Psoas muscle (tissue), 7 donors: ENCODE measurements at regions not wholly inside any gene's neighbourhood (a gene's known extent, or its start where the extent isn't known, plus 50 kb on each side); places are given as distances from the start of the nearest gene placed in this dataset.
"Not testable (repeated sequence)": the region's sequence is repeated elsewhere in the genome, so short reads cannot be mapped to it uniquely, and the experiment has no call there.

Experiments
- ATAC-seq, 4 donors: fragments of 200-7000 bp; cut with Tn5 transposase; one replicate each; pipeline ENCODE4 v1.9.1; 2020; ENCODE audit warnings: moderate library complexity in 3 of 4, mild to moderate bottlenecking in 2 of 4
- DNase-seq, 2 donors: peaks; one replicate each; pipeline ENCODE4 v3.0.0-alpha.2; 2020
- H3K27ac ChIP-seq: fragments of 200-600 bp; one replicate; pipeline ENCODE4 v1.8.0; 2022
- H3K27me3 ChIP-seq, 3 donors: fragments of 200-600 bp in 1 of 3; one replicate each; pipeline versions ENCODE4 v1.6.1 to v1.8.0; 2013 to 2022; ENCODE audit warnings: low read length in 2 of 3, mild to moderate bottlenecking in 2 of 3, moderate library complexity in 1 of 3; ENCODE audit not compliant: insufficient read depth in 3 of 3
- H3K36me3 ChIP-seq, 2 donors: fragments of 200-600 bp in 1 of 2; one replicate each; pipeline versions ENCODE4 v1.6.1 to v1.8.0; 2013 to 2022; ENCODE audit warnings: low read depth in 1 of 2, mild to moderate bottlenecking in 1 of 2, moderate library complexity in 1 of 2; ENCODE audit not compliant: insufficient read depth in 1 of 2
- H3K4me1 ChIP-seq: fragments of 200-600 bp; one replicate; pipeline ENCODE4 v1.8.0; 2022
- H3K4me3 ChIP-seq: fragments of 200-600 bp; one replicate; pipeline ENCODE4 v1.8.0; 2022; ENCODE audit warnings: mild to moderate bottlenecking
- H3K9me3 ChIP-seq: fragments of 200-600 bp; one replicate; pipeline ENCODE4 v1.8.0; 2022
- WGBS, 3 donors: extraction: QIAGEN DNeasy Blood & Tissue Kit; methylation state at CpG; one replicate each; pipeline versions ENCODE4 v1.1.6 to v1.1.7; 2013; 5-methylcytosine and 5-hydroxymethylcytosine counted together
- intact Hi-C, 2 donors: fragments of 100-400 bp; cut with DNase I; formaldehyde crosslinking; loops; one replicate each; pipeline versions ENCODE4 v1.11.0 to v1.14.2; 2022
- TF ChIP-seq, protein P1 (sequence below): fragments of 200-600 bp; IDR thresholded peaks from one replicate; pipeline ENCODE4 v1.8.0; 2022; ENCODE audit warnings: antibody characterized with exemption
- donor health status: healthy with polysubstance abuse.
- donor health status: DM: no; HTN: no; CAD: no; lungs with moderate emphysema.
- donor health status: Bipolar disorder and iron deficiency.
- donor health status: healthy.
- donor health status: DM: yes; HTN: yes; CAD: no.
- donor health status: DM: no; HTN: no; CAD: no.
- donor health status: DM: yes; HTN: yes; CAD: no.

DNA sequence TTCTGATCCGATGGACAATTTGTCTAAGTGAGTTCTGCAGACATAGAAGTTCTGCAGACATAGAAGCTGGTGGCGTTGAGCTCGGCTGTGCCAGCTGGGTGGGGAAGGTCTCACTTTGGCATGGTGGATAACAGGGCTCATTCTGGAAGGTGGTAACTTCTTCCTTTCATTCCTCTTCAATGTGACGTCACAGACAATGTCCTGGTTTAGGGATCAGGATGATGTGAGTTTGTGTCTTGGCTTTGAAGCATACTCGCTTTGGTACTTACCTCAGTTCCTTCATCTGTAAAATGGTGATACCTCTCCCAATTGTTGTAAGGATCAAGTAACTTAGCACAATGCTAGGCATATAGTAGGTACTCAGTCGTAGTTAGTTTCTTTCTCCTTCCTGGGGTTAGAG is 408.8 kb upstream of the ASIC2 start:
- TF ChIP-seq, protein P1, sequence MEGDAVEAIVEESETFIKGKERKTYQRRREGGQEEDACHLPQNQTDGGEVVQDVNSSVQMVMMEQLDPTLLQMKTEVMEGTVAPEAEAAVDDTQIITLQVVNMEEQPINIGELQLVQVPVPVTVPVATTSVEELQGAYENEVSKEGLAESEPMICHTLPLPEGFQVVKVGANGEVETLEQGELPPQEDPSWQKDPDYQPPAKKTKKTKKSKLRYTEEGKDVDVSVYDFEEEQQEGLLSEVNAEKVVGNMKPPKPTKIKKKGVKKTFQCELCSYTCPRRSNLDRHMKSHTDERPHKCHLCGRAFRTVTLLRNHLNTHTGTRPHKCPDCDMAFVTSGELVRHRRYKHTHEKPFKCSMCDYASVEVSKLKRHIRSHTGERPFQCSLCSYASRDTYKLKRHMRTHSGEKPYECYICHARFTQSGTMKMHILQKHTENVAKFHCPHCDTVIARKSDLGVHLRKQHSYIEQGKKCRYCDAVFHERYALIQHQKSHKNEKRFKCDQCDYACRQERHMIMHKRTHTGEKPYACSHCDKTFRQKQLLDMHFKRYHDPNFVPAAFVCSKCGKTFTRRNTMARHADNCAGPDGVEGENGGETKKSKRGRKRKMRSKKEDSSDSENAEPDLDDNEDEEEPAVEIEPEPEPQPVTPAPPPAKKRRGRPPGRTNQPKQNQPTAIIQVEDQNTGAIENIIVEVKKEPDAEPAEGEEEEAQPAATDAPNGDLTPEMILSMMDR = no peak
- peaks cover 0 to 3% (median 2%) of the 10 kb centered on the region in 3 donors for H3K27me3 ChIP-seq
- intact Hi-C loops = no loop called here
- ATAC-seq (no peak), DNase-seq (no peak)
- WGBS, 3 donors = 82 to 89% (median 84%) methylated on average over 6 of the region's 6 CpGs
- no peak overlapping the region for H3K27ac ChIP-seq
- H3K9me3 ChIP-seq = no peaks in the 10 kb centered on the region
- H3K4me3 ChIP-seq = no peak overlapping the region
- no peaks in the 10 kb centered on the region for H3K4me1 ChIP-seq
- H3K36me3 ChIP-seq = no peaks in the 10 kb centered on the region

DNA sequence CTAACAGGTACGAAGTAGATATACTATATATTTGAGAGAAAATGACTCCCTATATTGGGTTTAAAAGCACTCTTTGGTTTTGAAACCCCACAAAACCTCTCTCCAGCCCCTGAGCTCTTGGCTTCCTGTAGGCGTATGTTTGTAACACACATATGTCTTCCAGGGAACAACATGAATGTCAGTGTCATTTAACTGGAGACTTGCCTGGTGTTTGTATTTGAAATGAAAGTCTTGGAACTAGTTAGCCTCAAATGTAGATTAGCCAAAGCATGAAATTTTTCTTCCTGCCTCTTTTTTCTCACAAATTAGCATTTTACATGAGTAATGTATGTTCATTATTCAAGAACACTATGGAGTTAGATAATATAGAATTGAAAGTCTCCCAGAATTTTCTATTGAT is 411.8 kb upstream of the ASIC2 start:
- H3K27ac ChIP-seq = no peak overlapping the region
- TF ChIP-seq, protein P1 = no peak
- no peaks in the 10 kb centered on the region for H3K9me3 ChIP-seq
- DNase-seq = no peak
- 66 to 77% (median 73%) methylated on average over 2 of the region's 2 CpGs for WGBS, 3 donors
- ATAC-seq = no peak
- intact Hi-C loops = no loop called here
- no peaks in the 10 kb centered on the region for H3K36me3 ChIP-seq
- H3K4me3 ChIP-seq = no peak overlapping the region
- H3K27me3 ChIP-seq = peaks cover 0 to 5% (median 2%) of the 10 kb centered on the region in 3 donors
- no peaks in the 10 kb centered on the region for H3K4me1 ChIP-seq

DNA sequence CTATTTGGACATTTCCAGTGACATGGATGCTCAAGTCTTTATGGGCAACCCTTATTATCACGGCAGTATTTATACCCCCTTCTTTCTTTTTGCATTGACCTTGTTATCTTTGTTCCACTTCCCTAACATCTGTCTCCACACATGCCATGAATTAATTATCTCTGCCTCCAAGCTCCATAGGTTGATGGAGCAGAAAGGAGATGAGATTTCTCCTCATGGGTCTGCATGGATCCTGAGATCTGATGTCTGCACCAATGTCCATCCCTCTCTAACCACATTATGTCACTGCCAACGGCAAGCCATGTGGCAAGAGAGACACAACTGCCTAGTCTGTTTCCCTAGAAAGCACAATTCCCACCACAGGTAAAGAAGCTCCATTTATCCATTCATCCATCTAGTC is 416.8 kb upstream of the ASIC2 start:
- no peak for DNase-seq
- no peak for ATAC-seq
- Histone ChIP-seq H3K36me3 (no peaks in the 10 kb centered on the region), H3K27ac (no peak overlapping the region), H3K27me3 (peaks cover 0 to 8% (median 4%) of the 10 kb centered on the region in 3 donors), H3K4me3 (no peak overlapping the region), H3K9me3 (no peaks in the 10 kb centered on the region), H3K4me1 (no peaks in the 10 kb centered on the region)
- WGBS, 3 donors = 67 to 79% (median 72%) methylated on average over 2 of the region's 2 CpGs
- TF ChIP-seq, protein P1 = no peak
- intact Hi-C loops = no loop called here

DNA sequence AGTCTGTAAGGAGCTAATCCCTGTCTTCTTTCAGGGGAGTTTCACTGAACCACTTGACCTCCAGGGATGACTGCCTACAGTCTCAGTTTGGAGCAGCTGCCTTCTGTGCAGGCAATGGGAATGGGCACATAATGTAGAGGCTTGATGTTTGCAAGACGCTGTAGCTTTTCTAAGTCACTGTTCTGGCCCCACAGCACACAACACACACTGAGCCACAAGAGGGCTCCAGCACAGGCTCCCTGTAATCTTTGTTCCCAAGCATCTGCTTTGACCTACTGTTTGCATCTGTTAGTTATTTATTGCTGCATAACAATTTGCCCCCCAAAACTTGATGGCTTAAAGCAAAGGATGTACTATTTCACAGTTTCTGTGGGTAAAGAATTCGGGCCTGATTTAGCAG is 419.0 kb upstream of the ASIC2 start:
- DNase-seq (no peak), ATAC-seq (no peak)
- intact Hi-C loops = no loop called here
- Histone ChIP-seq H3K27me3 (peaks cover 2 to 8% (median 4%) of the 10 kb centered on the region in 3 donors), H3K9me3 (no peaks in the 10 kb centered on the region), H3K36me3 (no peaks in the 10 kb centered on the region), H3K4me3 (no peak overlapping the region), H3K27ac (no peak overlapping the region), H3K4me1 (no peaks in the 10 kb centered on the region)
- 56 to 66% (median 63%) methylated on average over 2 of the region's 2 CpGs for WGBS, 3 donors
- TF ChIP-seq, protein P1 = no peak

DNA sequence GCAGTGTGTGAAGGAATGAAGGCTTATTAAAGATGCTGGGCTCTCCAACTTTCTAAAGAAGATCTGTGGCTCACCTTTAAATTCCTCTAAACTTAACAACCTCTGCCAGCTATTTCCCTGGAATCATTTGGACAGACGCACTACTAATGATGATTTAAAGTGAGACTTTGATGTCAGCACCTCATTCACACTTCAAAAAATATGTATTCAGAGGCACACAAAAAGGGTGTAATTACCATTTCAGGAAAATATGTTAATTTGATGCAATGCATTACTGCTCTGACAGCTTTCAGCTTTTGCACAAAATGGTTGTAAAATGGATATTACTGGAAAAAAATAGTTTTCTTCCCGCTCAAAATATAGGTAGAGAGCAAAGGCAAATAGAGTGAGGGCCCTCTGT is 423.9 kb upstream of the ASIC2 start:
- no peak overlapping the region for H3K4me3 ChIP-seq
- intact Hi-C loops = no loop called here
- H3K36me3 ChIP-seq = no peaks in the 10 kb centered on the region
- H3K9me3 ChIP-seq = no peaks in the 10 kb centered on the region
- H3K27me3 ChIP-seq = peaks cover 0 to 3% (median 2%) of the 10 kb centered on the region in 3 donors
- whole genome bisulfite sequencing, 3 donors = 64 to 75% (median 72%) methylated on average over 2 of the region's 2 CpGs
- H3K27ac ChIP-seq = no peak overlapping the region
- ATAC-seq = no peak
- DNase-seq = no peak
- TF ChIP-seq, protein P1 = no peak
- no peaks in the 10 kb centered on the region for H3K4me1 ChIP-seq

DNA sequence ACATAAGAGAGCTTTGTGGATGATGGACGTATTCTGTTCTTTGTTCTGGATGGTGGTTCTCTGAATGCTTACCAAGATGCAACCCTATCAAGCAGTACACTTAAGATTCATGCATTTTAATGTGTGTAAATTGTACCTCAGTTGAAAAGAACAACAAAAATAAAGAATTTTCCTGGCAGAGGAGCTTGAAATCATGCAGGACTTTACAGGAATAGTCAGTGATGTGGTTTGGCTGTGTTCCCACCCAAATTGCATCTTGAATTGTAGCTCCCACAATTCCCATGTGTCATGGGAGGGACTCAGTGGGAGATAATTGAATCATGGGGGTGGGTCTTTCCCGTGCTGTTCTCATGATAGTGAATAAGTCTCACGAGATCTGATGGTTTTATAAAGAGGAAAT is 430.6 kb upstream of the ASIC2 start:
- H3K4me3 ChIP-seq, DNase-seq, intact Hi-C loops, H3K9me3 ChIP-seq, ATAC-seq, H3K36me3 ChIP-seq, H3K4me1 ChIP-seq, H3K27ac ChIP-seq: not testable (repeated sequence)
- 52 to 61% (median 55%) methylated on average over 3 of the region's 3 CpGs for WGBS, 3 donors
- H3K27me3 ChIP-seq = peaks cover 0 to 16% (median 4%) of the 10 kb centered on the region in 3 donors
